Kidney tubule cell (primary cell): ENCODE measurements at regions not wholly inside any gene's neighbourhood (a gene's known extent, or its start where the extent isn't known, plus 50 kb on each side); places are given as distances from the start of the nearest gene placed in this dataset.

ENCODE experiments used
- DNase-seq: peaks from one replicate; pipeline ENCODE4 v3.0.0-alpha.2; 2018; ENCODE audit warnings: low spot score

DNA sequence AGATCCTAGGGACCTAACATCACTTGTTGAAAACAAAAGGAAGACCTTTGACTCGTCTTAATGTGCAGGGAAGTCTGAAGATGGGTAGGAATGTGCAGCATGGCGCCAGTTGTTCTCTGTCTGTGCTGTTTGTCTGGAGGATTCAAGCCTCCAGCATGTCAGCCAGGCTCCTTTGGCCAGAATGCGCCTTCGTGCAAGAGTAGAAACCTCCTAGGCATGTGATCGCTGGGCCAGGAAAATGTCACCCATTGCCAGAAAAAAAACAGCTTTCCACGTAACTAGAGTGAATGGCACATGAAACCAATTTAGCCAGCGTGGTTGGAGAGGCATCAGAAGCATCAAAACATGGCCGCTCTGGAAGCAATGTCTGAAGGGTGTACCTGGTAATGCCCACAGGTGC lies 132.7 kb downstream of the EDN1 start:
- DNase-seq = no peak

DNA sequence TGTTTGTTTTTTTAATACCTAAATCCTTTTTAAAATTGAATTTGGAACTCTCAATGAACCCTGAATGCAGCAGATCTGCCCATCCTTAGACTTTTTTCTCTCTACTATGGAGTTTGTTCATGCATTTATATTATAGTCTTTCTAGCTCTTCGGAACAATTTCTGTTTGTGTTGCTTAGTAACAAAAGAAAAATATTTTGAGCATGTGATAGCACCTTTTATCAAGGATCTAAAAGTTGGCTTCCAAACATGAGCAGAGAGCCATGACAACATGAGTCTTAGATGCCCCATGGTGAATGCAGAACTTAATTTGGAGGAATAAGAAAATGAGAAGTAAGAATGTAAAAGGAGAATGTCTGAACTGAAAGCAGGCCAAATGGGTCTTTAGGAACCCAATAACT lies 133.7 kb downstream of the EDN1 start:
- peak; percentile 20 for DNase-seq

DNA sequence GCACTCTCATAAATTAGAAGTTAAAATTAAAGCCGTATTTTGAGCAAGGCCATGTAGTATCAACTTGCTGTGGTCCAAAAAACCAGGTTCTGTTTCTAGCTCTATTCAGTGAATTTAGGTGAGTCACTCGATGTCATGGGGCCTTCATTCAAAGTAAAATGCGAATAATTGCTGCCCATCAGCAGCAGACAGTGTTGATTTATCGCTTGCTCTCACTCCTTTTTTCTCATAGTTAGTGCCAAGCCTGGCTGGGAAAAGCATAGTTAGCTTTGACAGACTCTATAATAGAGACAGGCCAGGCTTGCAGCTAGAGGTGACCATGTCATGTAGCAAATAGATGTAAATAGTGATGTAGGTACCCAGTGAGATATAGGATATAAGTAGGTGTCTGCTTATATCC lies 136.0 kb downstream of the EDN1 start:
- no peak for DNase-seq

DNA sequence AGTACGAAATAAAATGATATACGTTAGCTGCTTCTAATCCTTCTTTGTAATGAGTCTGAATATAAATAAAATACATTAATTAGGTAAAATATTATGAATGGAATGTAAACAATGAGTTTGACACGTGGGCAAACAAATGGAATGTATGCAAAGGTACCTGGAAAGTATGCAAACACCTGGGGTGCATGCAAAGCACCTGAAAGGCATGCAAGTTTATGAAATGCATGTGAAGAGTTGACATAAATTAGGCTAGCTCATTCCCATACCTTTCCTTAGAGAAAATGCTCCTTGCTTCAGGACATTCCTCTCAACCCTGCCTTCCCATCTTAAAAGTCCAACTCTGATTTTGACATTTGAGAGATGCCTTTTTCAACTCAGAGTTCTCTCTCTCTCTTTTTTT lies 140.9 kb downstream of the EDN1 start:
- no peak for DNase-seq

DNA sequence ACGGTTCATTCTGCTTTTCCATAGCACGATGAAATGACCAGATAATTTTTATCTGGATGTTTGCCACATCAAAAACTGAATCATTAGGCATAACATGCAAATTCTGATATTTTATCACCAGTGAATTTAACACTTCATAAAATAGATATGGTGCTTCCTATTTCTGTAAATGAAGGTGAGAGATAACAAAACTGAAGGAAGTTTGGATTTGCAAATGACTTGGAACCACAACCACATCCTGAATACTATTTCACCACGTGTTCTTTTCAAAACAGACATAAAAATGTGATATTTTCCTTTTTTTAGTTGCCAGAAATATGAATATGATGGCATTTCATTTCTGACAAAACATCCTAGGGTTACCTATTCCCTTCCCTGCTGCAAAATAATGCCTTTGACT lies 146.1 kb downstream of the EDN1 start:
- no peak for DNase-seq

DNA sequence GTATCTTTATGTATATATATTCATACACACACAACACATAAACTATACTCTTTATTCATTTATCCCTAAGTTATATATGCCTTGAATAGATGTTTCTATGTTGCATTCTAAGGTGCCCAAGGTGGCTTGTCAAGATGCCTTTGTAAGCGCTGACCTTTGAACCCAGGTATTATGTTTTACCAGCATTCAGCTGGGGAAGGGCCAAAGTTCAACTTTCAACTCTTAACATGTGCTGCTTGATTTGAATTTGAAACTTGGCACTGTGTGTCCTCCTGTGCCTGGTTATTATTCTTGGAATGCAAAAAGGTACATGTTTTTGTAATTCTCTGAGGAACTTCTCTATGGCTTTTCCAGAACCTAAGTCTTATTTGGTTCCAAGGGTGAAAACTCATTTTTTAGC lies 146.5 kb downstream of the EDN1 start:
- no peak for DNase-seq

DNA sequence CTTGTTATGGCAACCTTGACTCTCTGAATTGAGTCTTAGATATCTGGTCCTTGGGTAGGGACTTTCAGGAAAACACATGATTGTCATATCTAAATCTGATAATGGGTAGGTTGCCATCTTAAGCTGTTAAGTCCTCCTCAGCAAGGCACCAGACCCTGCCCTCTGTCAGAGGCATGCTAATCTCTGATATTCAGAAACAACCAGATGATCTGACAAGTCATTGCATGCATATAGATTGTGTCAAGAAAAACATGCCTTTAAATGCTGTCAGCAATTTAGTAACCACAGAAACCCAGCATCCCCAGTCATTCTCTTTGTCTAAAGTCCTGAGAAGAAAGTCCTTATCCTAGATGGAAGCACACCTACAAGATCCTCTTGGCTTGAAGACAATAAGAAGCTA lies 149.1 kb downstream of the EDN1 start:
- DNase-seq = no peak

DNA sequence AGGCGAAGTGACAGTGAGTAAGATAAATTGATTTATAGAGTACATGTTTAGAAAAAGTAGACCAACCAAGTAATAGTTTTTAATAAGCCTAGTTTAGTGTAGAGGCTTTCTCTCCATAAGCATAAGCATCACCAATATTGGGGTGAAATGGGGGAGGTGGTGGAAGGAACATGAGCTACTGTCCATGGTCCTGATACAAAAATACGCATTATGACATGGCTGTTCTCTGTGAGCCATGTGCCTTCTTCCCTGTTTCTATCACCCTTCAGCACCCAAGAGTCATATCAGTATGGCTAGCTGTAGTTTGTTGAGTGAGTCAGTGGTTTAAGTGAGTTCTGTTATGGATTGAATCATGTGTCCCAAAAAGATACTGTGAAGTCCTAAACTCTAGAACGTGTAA lies 150.8 kb downstream of the EDN1 start:
- DNase-seq = no peak

DNA sequence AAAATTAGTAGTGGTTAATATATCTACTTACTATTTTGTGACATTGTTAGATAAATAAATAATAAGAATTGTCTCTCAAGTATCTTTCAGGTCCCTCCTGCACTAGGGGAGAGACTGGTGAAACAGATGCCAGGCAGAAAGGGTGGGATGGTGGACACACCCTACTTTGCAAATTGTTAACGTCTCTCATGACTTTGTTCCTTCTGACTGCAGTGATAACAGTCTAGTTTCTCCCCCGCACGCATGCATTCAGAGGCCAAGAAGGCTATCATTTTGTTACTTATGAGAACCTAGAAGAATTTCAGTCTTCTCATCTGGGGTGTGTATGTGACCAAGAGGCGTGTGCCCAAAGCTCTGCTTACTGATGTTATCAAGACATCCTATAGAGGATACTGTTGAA lies 152.3 kb downstream of the EDN1 start:
- DNase-seq = no peak

DNA sequence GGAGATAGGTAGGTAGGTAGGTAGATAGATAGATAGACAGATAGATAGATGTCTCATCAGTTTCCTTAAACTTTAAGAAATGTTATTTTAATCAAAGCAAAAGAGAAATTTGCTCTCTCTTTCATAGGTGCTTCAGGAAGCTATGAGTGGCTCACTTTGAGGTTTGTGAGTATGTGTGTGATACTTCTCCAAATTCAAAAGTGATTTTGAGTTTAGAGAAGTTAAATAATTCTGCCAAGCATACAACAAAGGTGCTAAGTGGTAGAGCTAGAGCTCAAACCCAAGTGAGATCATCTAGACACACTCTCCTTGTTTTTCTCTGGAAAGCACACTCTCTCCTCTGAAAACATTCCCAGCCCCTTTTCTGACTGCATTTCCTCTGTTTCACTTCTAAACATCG lies 156.2 kb downstream of the EDN1 start:
- DNase-seq = no peak

DNA sequence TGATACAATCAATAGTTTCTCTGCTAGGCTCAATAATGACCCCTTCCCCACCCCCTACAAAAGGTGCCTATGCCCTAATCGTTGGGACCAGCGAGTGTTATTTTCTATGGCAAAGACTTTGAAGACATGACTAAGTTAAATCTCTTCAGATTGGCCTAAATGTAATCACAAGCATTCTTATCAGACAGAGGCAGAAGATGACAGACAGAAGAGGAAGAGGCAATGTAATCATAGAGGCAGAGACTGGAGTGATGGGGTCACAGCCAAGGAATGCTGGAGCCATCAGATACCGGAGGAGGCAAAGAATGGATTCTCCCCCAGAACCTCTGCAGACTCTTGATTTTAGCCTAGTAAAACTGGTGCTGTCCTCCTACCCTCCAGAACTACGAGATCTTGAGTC lies 159.3 kb downstream of the EDN1 start:
- DNase-seq = no peak

DNA sequence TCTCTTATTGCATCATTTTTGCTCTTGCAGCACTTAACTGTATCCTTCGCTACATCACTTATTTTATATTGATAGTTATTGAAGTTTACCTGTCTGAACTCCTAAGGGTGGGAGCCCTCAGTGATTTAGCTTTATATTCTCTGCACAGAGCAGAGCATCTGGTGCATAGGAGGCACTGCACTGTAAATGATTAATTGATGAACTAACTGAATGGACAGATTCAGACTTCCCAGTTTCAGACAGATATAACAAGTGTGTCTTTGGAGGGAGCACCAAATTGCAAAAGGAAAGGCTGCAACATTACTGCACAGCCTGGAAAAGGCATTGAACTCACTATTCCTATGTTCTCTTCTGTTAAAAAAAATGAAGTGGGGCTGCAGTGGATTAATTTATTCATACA lies 160.3 kb downstream of the EDN1 start:
- DNase-seq = peak; percentile 35

DNA sequence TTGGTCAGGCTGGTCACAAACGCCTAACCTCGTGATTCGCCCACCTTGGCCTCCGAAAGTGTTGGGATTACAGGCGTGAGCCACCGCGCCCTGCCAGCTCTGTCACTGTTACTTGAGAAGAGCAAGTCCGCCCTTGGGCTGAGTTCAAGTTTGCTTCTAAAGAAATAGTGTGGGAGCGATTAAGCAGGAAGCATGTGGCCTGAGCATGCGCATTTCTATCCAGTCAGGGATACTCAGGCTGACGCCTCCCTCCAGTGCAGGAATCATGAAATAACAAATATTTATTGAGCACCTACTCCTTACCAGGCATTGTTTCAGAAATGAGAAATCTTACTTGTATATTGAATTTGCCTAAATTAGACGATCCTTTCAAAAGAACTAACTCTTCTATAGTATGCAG lies 166.2 kb downstream of the EDN1 start:
- no peak for DNase-seq

DNA sequence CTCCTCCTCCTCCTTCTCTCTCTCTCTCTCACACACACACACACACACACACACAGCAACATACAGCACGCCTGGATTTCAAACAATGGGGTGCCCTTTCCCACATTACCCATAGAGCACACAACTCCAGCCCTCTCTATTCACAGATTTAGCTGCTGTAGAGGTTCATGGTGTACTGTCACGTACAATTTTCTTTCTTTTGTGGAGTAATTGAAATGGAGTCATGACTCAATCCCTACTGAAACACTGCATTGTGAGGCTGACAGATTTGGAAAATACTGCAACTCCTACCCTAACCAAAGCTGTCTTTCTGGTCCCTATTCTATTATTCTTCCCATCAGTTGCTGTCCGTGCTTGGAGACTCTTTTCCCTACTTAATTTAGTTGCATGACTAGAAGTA lies 166.9 kb downstream of the EDN1 start:
- DNase-seq = no peak

DNA sequence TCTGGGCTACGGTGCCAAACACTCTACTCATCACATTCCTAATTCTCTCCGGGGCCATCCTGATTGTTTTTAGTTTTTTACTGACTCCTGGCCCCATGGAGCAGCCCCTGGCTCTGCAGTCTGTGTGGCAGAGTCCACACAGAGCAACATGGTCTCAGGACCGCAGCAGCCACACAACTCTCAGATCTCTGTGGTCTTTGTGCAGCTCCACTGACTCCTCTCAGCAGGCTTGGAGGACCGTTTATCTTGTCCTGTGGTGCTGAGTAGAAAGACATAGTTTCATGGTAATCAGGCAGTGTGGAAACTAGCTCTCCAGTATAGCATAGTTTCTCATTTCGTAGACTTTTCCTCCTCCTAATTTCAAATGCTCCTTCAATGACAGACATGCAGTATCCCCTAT lies 168.4 kb downstream of the EDN1 start:
- no peak for DNase-seq

DNA sequence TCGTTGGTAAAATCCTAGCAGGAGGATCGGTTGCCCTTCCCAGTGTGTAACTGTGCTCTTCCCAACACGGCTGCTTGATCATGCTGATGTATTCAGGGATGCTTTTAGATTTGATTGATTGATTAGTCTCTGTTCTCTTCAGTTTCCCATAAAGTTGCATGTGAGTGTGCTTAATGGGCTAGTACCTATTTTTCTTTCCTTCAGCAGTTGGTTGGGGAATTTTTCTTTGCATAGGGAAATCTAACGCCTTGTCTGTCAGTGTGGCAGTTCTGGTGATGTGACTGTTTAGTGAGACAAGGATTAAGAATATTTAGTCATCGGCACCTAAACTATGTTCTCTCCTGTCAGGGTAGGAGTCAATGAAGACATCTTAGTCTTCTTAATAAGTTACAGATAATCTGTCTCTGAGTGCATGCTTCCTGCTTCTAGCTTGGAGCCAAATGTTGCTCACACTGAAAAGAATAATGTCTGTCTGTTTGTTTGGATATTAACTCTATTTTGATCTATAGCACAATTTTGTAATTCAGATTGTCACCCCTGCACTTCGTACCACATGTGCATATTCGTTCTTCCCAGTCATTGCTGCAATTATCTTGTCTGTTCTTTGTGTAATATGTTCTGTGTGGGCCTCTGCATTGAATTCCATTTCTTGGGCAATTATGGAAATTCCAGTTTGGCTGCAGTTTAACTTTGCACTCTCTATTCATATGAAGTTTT lies 169.9 kb downstream of the EDN1 start:
- peak; percentile 83 for DNase-seq

DNA sequence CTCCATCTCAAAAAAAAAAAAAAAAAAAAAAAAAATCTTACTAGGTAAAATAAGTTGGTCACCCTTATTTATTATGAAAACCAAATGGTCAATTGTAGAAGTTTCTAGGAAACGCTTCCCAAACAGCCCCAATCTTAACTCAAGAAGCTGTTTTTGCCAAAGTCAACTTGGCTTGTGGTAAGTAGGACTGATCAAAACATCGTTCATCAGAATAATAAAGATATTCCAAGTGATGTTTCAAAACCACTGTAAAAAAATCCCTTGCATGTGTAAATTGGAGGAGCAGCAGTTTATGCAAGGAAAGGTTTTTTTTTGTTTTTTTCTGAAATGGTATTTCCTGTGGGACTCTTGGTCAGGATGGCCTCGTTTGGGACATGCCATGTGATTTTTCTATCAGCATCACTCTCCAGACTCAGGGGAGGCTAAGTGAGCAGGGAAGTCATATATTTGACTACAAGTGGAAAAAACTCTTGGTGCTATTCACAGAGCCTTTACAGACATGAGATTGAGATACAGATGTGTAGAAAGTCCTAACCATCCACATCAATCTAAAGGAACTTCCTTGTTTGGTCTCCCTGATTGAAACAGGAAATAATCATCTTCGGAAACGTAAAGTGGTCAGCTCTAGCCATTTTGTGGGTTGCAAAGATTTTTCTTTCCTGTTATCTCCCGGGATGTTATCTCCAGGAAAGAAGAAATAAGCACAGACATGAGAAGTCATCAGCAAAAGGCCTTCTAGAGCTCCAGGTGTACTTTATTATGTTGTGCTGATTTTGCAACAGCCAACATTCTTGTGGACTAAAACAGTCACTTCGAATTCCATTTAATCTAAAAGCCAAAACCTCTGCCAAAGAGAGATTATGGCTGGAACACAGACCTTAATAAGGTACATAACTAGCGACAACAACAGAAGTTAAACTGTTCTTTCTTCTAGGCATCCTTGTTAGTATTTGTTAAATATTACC lies 177.8 kb downstream of the EDN1 start:
- no peak for DNase-seq

DNA sequence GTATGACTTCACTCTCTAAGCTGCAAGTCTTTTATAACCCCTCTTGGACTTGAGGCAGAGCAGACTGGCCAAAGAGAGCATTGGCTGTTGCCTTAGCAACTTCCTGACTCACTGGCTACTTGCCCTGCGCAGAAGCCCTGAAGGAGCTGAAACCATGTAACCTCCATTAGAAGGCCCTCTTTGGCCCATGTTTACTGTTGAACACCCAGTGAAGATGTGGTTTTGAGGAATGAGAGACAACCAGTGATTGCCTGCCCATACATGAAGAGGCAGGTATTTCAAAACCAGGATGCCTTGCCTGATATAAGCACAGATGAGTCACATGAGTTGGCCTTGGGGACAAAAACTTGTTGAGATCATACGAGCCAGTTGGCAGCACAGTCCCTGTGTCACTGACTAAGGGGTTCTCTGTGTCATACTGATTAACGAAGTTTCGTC lies 182.5 kb downstream of the EDN1 start:
- peak; percentile 90 for DNase-seq

DNA sequence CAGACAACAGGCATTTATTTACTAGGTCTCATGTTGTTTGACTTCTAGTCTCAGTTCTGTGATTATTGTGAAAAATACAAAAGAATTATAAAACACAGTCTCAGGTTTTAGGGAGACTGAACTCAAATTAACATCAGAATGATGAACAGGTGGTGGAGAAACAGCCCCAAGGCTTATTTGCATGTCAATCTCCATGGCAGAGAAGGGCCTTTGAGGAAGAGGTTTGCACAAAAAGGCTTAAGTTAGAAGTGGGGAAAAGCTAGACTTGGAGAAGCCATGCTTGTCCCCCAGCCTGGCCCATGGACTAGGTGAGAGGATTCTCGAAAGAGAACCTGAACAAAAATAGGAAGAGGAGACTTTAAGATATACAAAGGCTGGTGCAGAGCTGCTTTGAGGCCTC lies 183.3 kb downstream of the EDN1 start:
- DNase-seq = no peak

DNA sequence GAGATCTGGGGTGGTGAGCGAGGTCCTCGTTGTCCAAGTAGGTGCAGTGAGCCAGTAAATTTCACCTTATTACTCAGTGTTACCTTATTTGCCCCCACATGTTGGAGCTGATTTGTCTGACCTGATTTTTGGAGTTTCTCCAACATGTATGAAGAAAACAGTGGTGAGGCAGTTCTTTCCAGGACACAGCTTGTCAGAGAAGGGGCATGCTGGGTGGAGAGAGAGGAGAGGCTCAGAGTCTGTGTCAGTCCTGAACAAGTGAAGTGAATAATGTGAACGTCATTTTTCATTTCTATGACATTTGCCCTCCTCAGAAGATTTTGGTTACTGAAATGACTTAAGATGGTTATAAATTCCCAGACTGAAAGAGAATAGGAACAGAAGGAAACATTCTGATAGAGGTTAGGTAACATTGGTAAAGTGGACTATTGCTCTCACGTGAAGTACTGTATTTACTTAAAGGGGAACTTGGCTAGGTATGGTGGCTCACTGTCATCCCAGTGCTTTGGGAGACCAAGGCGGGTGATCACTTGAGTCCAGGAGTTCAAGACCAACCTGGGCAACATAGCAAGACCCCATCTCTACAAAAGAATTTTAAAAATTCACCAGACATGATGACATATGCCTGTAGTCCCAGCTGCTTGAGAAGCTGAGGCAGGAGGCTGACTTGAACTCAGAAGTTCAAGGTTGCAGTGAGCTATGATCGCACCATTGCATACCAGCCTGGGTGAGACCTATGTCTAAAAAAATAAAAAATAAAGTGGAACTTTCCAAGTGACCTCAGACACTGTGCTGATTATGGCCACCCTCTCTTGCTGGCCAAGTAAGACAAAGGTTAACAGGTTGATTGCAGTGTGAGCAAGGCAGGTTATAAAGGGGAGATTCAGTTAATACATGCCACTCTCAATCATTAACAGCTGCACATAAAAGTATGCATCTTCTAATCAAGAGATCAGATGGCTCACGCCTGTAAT lies 184.3 kb downstream of the EDN1 start:
- DNase-seq = peak; percentile 65

DNA sequence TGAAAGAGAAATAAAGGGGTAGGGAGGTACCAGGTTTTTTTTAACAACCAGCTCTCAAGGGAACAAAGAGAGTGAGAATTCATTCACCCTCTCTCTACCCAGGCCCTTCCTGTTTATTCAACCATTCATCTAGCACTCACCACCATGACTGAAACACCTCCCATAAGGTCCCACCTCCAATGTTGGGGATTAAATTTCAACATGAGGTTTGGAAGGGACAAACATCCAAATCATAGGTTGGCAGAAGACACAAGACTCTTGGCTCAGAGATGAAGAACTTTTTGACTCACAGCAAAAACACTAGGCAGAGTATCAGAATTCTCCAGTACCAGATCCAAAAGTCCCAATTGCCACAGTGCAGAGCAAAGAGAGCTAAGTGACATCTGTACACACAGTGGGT lies 186.3 kb downstream of the EDN1 start:
- no peak for DNase-seq

DNA sequence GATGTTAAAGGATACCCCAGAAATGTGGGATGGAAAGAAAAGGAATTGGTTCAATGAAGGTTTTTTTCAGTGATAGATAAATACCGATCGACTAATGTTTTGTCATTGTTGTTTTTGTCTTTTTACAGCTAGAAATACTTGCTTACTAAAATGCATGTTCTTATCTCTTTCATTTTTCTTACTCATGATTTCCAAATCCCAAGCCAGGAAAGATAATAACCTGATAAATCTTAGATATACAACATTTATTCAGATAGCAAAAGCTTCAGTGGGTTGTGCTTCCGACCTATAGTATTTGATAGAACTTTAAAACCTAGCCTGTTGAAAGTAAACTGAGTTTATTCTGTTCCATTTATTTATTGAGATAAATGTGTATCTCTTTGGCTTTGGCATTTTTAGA lies 187.5 kb downstream of the EDN1 start:
- no peak for DNase-seq
